COR-L47 (cell line): ENCODE measurements at regions not wholly inside any gene's neighbourhood (a gene's known extent, or its start where the extent isn't known, plus 50 kb on each side); places are given as distances from the start of the nearest gene placed in this dataset.
A peak's percentile ranks its signal among the peaks of the same experiment; 100 is the strongest.

Experiments
- DNase-seq: peaks from one replicate; lab custom pipeline; 2025; lab: John Stamatoyannopoulos, UW

- no peak for DNase-seq
Observed at GRCh38 chr16:72270531-72270930, 98.6 kb upstream of the PMFBP1 start.

DNA sequence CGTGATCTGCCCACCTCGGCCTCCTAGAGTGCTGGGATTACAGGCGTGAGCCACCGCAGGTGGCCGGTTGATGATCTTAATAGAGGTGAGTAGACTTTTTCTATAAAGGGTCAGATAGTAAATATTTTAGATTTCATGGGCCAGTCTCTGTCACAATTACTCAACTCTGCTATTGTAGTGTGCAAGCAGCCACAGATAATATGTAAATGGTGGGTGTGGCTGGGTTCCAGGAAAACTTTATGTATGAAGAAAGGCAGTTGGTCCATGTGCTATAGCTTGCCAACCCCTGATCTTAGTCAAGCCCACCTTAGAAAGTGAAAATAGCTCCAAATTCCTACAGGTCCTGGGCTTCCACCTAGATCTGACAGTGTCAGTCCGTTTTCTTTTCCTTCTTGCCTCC lies 94.9 kb upstream of the PMFBP1 start:
- DNase-seq, result no peak

DNA sequence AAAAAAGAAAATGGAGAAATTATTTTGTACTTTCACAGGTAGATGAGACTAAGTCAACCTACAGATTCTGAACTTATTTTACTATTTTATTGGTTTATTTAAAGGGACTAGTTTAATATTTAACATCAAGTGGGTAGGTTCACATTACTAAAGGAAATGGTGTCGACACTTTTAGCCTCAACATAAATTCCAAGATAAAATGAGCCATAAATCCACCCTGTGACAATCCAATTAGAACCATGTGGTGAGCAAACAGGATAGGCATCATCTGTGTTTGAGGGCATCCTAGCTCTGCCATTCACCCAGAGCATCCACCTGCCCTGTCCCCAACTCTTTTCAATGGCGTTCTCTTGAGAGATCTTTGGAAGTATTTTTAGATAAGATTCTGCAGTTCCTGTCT lies 92.8 kb upstream of the PMFBP1 start:
- no peak for DNase-seq

DNA sequence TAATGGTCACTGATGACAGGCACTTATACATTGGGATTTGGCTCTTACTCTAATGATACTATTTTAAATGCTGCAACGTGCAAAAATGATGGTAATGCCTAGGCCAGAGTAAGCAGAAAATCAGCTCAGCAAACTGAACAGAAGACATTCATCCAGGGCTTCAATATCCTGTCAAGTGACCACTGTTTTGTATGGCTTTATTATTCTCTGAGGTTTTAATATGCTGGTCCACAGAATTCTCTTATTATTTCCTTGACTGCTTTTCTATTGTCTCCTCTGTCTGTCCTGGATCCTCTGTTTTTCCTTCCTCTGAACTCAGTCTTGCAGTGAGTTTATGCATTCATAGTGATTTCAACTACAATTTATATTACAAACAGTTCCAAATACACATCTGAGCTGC lies 90.8 kb upstream of the PMFBP1 start:
- DNase-seq, result no peak

- no peak for DNase-seq
Observed at GRCh38 chr16:72261127-72261526, 89.2 kb upstream of the PMFBP1 start.

- no peak for DNase-seq
Observed at GRCh38 chr16:72256398-72257066, 84.6 kb upstream of the PMFBP1 start.

DNA sequence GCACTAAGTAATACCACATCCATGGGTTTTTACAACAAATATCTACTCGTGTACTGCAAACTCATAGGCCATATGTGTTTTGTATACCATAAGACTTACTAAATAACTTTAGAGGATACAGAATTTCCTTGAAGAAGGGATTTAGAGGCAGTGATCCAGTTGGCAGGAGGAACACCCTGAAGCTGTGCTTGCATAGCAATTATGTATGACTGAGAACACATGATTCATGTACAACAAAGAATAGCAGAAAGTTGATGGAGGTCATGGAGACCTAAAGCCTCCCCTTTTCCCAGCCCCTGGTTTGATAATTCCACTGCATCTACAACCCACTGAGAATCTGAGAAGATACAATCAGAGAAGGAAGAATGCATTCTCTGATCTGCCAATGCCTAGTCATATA lies 83.8 kb upstream of the PMFBP1 start:
- DNase-seq, result no peak

- no peak for DNase-seq
Observed at GRCh38 chr16:72247821-72248253, 75.9 kb upstream of the PMFBP1 start.

DNA sequence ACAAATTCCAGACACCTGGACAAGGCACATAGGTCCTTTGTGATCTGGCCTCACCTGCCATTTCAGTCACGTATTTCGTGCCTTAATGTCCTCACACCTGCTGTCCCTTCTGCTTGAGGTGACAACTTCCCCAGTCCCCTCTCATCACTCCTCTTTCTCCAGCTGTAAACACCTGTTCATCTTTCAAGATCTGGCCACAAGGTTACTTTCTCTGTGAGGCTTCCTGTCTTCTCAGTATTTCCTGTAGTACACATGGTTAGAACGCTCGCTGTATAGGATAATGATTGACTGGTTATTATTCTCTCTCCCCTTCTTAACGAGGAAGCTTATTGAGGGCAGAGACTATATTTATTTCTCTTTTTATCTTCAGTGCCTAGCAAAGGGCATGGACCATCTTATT lies 74.5 kb upstream of the PMFBP1 start:
- DNase-seq, result no peak

DNA sequence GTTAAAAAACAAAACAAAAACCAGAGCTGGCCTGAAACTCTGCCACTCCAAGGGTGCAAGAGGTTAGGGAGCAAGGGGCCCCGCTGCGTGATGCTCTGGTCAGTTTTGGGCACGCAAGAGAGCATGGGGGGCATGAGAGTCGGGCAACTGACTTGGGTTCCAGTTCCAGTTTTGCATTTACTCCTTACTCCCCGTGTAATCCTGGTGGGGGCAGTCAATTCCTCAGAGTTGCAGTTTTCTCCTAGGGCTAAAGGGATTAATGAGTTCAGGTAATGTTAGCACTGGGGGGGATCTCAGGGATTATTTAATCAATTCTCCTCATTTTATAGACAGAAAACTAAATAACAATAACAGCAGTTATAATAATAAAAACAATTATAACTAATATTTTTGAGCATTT lies 72.9 kb upstream of the PMFBP1 start:
- DNase-seq, result no peak

GRCh38 chr16:72243621-72244020 lies 71.7 kb upstream of the PMFBP1 start:
- no peak for DNase-seq

- DNase-seq, result no peak
Observed at GRCh38 chr16:72242757-72243156, 70.8 kb upstream of the PMFBP1 start.

DNA sequence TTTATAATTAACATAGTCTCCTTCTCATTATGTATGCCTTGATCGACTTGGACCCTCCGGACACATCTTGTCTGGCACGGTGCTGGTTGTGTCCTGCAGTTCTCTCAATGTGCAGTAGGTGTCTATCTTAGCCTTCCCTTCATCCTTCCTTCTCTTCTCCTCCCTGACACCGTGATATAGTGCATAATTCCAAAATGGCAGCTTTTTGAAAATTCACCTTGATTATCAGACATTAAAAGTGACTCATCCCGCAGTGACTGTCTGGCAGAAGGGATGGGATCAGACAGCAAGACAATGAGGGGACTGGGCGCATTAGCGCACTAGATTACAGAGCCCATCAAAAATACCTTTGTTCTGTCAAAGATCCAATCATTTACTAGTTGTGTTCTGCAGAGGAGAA lies 70.0 kb upstream of the PMFBP1 start:
- DNase-seq, result peak; percentile 67

- peak; percentile 41 for DNase-seq
Observed at GRCh38 chr16:72241008-72241407, 69.1 kb upstream of the PMFBP1 start.

GRCh38 chr16:72240466-72240865 lies 68.5 kb upstream of the PMFBP1 start:
- no peak for DNase-seq

DNA sequence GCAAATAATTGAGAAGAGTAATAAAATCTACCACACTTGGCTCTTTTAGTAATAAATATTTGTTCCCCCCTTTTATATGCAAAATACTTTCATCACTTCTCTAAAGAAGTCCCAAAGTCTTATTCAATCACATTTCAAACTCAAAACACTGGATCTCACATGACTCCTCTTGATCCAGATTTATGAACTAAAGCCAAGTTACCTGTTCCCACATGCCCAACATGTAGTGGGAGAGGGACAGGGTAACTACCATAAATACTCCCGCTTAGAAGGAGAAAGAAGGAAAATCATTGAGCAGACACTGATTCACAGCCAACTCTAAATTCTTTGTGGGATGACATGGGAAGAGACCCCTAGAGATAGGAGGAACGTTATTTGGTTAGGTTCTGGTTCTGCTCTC lies 64.9 kb upstream of the PMFBP1 start:
- no peak for DNase-seq

DNA sequence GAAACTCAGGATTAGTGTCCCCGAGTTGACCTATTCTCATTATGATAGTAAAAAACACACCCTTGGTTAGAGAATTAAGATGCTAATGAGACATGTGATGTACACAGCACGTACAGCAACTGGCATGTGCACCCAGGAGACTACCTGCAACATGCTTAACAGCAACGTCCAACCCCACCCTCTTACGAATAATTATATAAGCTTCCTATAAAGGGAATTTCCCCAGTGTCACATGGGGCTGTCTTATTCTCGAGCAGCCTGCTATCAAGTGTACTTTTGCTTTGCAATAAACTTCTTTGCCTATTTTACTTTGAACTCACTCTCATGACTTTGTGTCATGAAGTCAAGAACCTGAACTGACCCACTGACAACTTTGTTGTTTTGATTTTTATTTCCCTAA lies 62.4 kb upstream of the PMFBP1 start:
- no peak for DNase-seq

DNA sequence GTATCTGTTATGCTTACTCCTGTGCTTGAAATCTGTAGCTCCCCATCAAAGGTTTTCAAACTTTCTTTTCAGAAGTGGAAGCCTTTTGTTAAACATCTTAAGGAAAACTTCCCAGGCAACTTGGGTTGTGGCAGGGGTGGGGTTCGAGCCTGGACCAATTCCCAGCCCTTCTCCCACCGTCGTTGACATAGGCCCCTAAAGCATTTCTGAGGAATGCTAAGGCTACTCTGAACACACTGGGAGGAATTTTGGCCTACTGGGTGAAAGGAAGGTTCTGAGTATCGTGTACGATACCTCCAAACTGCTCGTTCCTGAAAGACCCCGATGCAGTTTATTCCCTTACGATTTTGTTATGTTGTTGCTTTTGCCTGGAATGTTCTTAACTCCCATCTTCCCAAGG lies 56.1 kb upstream of the PMFBP1 start:
- no peak for DNase-seq

DNA sequence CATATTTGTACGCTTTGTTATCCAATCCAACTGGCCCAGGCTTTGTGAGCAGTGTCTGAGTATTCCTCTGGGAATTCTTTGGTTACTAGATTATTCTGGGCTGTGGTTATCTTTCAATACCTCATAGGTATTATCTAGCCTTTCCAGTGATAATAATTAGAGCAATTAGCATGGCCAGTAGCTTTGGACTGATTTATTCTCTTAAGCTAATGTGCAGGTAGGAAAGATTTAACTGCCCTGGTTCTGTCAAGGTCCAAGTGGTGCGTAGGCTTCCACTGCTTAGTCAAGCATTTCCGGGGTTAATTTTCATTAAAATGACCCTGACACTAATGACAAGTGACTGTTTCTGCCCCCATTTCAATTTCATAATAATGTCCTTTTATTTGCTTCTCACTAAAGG lies 54.2 kb upstream of the PMFBP1 start:
- DNase-seq, result no peak

GRCh38 chr16:72224260-72224768 lies 52.4 kb upstream of the PMFBP1 start:
- no peak for DNase-seq

GRCh38 chr16:72222503-72222902 lies 50.5 kb upstream of the PMFBP1 start:
- DNase-seq, result no peak
